DMS53 (cell line): ENCODE measurements at regions not wholly inside any gene's neighbourhood (a gene's known extent, or its start where the extent isn't known, plus 50 kb on each side); places are given as distances from the start of the nearest gene placed in this dataset.
"Not testable (repeated sequence)": the region's sequence is repeated elsewhere in the genome, so short reads cannot be mapped to it uniquely, and the experiment has no call there.

ENCODE experiments used
- DNase-seq: peaks from one replicate; lab custom pipeline; 2025; lab: John Stamatoyannopoulos, UW

DNA sequence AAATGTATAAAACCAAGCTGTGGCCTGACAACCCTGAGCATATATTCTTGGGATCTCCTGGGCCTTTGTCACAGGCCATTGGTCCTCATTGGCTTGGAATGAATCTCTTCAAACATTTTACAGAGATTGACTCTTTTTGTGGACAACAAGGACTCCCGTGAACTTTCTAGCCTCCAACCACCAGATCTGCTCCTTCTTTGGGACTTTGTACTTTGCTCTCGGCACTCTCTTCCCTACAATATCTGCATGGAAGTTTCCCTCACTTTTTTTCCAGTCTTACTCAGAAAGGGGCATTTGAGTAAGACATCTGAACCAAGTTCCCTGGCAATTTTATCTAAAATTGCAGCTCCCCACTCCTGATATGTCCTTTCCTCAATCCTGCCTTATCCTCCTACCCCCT lies 158.8 kb downstream of the PHLDA1 start:
- no peak for DNase-seq

DNA sequence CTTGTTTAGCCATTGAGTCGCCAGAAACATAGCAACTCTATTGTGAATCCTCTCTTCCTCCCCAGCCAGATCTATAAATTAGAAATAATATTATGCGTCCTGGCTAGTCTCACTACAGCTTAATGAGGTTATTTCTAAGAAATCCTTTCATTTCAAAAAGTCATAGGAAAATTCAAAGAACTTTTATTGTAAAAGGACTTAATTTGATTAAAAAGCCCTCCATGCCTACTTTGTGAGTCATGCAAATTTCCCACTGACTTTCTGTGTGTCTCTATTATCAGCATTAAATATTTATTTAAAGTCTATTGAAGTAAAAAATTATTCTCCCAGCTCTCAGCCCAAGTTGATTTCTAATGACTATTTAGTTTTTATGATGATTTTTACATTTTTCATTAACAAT lies 160.7 kb downstream of the PHLDA1 start:
- no peak for DNase-seq

DNA sequence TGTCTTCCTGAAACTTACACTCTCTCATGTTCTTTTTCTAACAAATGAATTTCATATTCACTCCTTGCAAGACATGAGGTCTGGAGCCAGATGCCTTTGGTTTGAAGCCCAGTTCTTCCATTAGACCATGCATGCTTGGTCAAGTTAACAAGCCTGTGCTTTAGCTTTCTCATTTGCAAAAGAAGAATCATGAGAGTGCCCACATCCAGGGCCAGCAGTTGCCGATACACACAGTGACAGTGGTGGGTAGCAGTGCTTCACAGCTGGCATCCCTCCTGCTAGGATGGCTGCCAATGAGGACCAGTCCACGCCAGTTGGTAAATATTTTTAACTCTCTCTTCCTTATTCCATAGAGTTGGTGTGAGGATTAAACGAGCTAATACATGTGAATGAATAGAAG lies 163.1 kb downstream of the PHLDA1 start:
- DNase-seq, result no peak

DNA sequence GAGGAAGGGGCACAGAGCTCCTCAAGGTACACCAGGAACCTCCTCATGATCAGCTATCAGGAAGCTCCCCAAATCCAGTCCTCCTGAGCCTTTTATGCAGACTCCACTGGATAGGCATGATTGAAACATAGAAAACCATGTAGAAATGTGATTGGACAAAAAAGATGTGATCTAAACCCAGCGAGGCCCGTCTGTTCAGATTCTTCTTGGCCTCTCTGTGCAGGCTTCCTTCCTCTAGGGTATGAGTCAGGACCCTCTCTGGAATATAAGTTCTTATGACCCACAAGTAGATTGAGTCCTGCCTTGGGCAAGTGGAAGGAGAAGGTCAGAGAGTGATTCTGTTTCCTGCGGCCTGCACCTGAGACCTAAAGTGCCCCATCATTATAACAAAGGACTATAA lies 166.3 kb downstream of the PHLDA1 start:
- no peak for DNase-seq

DNA sequence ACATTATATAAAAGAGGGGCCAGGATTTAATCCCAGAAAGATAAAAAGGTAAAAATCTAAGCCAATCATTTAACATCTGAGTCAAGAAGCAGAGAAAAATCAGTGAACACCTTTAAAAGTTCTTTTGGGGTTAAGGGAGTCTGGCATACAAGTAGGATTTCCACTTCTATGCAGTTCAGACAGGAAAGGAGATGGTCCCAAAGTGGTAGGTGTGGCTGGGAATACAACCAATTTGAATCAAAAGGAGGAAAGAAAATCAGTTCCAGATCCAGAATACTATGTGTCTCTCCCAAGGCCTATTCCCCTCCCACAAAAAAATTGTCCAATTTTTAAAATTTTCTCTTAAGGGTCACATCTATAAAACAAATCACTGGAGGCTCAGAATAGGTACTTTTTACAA lies 167.4 kb downstream of the PHLDA1 start:
- no peak for DNase-seq

DNA sequence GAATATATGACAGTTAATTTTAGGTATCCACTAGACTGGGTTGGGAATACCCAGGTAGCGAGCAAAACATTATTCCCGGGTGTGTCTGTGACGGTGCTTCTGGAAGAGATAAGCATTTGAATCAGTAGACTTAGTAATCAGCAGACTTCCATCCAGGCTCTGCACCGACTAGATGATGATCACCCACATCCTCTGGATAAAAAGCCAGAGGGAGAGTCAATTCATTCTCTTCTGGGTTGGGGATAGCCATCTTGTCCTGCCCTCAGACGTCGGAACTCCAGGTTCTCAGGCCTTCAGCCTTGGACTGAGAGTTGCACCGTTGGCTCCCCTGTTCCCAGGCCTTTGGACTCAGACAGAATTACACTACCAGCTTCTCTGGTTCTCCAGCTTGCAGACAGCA lies 168.0 kb downstream of the PHLDA1 start:
- no peak for DNase-seq

DNA sequence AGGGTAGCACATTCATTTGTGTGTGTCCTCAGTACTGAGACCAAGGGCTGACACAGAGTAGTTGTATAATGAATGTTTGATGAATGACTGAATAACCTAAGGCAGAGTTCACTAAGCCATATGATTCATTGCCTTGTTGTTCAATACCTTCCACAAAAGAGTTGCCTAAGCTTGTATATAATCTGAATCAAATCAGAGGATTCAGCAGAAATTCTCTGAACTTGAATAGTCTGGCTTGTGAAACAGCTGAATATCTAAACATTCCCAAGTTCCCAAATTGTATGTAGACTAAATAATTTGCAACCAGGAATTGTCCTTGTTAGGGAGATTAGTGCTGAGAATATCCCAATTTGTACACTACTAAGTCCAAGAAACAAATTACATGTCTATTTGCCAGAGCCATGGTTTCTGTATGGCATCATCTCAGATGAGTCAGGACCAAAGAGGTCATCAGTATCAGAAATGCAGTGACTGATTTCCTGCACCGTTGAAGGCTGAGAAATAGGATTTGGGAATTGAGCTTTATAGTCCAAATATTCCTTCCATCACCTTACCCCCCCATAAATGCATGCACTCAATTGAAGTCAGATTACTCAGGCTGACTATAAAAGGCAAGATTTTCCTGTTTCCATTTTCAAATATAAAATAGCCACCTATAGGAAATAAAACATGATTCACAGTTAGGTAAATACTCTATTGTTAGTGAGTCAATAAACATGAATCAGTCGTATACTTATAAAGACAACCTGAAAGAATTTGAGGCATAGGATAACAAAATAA lies 168.7 kb downstream of the PHLDA1 start:
- peak; percentile 89 for DNase-seq

DNA sequence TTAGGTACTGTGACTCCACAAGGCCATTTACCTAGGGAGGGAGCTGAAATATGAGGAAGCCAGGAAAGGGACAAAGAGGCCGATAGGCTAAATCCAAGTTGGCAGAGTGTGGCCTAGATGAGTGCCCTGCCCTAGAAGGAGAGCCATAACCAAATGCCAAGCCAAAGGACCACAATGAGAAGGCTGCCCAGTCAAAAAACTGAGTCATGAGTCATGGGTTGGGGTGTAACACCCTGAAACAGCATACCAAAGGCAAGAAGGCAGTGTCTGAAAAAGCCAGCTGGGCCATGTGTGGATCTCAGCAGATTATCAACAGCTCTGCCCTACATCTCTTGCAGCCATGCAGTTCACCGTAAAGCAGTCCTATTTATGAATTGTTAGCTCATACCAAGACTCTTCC lies 171.7 kb downstream of the PHLDA1 start:
- no peak for DNase-seq

DNA sequence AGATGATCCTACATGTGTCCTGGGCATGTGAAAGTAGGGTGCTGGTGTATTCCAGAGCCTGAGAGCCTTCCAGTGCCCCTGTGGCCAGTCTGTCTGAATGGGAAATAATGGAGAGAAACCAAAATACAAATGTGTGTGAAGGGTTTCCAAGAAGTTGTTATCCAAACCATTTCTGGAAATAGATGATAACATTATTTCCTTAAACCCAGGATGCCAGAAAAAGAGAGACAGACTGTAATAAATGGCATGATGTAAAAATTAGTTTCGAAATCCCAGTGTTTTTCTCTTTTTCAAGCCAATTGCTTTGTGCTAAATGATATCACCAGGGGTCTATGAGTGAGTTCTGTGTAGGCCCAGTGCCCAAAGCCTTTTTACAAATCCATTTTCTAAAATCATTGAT lies 175.3 kb downstream of the PHLDA1 start:
- DNase-seq, result no peak

DNA sequence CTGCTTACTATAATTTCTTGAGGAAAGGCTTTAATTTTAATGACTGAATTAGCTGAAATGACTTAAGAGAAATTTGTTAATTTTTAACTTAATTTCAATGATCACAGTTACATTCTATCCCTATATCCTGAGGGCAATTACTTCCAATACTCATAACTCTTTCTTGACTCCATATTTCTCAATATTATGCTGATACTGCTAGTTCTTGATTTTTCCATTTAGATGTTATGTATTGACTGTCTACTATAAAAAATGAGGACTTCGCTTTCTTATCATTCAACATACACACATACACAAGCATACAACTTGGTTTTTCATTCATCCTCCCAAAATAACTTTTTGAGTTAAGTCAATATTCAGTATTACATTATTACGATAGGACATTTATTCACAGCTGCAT lies 176.2 kb downstream of the PHLDA1 start:
- no peak for DNase-seq

DNA sequence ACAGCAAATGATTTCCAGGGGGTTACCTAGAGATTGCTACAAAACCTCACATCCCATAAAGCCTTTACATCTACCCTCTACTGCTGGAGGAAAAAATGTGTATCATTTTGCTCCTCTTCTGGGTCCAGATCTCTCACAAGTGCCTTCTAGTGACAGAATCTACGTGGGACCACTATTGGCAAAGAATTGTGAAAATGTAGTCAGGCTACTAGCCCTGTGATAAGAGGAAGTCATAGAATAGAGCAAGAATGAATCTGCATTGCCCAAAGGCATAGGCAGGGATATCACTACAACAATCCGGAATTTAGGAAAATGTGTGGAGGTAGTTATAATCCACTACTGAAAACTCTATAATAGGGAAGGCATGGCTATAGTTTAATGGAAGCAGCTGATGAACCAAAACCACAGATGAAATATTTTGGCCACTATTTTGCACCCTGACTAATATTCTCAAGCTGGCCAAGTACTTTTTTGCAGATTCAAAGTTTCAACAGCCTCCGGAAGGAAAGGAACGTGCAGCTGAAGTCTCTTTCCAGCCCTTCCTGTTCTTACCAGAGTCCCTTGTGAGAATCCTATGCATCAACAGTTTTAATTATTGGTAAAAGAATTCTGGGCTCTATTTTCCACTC lies 176.8 kb downstream of the PHLDA1 start:
- DNase-seq, result no peak

DNA sequence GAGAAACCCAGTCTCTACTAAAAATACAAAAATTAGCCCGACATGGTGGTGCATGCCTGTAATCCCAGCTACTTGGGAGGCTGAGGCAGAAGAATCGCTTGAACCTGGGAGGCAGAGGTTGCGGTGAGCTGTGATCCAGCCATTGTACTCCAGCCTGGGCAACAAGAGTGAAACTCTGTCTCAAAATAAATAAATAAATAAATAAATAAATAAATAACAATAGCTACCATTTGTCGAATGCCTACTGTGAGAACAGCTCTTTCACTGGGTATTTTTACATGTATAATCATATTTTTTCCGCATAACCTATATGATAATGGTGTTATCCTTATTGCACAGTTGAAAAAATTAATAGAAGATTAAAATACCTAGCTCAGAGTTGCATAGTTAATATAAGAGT lies 177.4 kb downstream of the PHLDA1 start:
- DNase-seq, result not testable (repeated sequence)

DNA sequence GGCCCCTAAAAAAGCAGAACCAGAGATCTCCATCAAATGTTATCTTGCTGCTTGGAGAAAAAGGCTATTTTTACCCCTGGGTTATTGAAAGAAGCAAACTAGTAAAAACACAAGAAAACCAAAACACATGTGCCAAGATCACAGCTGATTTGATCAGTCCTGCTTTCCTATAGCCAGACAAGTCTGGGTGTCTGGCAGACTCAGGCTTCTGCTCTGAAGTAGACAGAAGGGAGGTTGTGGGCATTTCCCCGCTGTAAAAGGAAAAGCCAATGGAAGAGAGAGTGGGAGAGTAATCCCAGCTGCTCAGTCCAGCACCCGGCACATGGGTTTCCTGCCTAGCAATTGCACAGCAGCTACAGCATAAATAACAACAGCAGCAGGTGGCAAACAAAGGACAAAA lies 177.9 kb downstream of the PHLDA1 start:
- DNase-seq, result no peak

DNA sequence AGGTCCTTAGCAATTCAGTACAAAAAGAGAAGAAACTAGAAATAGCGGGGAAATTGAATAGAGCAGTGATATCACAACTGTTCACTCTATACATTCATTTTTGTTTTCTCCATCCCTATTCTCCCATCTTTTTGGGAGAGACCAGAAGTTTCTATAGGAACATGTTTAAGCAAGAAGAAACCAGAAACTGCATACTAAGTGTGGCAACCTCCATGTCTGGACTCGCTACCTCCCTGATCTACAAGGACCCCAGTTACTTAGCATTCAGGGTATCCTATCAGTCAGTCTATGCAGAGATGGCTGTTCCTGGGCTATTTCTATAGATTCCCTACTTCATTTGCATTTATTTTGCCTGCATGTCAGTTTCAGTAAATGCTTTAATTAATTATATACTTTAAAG lies 178.6 kb downstream of the PHLDA1 start:
- DNase-seq, result no peak

DNA sequence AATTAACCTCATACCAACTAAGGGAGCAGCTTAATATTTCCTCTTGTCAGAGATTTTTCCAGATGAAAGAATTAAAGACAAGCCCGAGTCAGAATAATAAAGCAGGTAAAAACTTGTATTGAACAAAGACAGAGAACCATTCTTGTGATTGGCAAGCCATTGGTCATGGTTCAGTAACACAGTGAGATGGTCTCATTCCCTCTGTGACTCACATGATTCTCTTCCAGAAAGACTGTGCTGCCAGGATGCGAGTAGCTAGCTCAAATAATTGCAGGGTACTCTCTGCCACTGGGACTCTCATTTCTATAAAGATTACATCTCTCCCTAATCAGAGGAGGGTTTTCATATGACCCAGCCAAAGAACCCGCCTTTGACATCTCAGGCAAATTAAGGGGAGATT lies 179.4 kb downstream of the PHLDA1 start:
- DNase-seq, result peak; percentile 34

DNA sequence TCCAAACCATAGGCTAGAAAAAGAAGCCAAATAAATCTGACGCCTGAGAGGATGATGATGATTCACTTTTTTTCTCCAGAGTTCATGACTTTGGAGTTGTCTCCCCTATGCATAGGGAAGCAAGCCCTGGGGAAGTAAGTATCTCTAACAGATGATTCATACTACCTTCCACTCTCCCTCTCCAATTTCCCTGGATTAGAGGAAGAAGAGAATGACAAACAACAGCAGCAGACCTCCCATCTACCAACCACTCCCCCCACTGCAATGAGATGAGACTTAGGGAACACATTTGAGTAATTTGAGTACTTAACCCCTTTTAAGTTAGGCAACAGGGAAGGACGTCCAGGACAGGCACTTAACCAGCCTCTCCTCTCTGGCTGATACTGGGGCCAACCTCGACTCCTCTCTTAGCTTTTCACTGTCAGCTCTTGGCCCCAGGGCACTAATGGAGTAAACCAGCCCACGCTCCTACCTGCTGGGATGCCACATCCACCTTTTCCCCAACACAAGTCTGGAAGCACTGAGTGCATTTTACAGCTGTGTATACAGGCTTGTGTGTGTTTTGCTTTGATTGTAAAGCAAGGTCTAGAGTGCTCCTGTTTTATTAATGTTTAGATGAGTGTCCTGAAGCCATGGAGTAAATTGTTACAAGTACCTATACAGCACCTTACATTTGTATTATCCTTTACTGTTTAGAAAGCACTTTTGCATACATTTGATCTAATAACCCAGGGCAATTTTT lies 180.7 kb downstream of the PHLDA1 start:
- DNase-seq, result peak; percentile 60

DNA sequence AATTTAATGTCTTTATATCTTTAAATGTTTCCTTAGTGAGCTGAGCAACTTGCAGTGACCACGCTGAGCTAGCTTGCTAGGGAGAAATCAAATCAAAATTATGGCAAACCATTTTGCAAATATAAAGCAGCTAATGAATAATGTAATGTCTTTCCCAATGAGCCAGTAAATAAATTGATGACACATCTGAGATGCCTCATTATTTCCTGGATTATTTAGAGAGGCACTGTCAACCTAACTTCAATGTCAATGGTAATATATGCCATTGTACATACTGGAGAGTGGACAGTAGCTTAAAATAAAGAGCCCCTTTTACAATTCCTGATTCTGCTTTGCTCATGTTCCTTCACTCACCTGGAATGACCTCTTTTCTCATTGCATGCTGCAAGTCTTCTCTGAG lies 182.6 kb downstream of the PHLDA1 start:
- no peak for DNase-seq

DNA sequence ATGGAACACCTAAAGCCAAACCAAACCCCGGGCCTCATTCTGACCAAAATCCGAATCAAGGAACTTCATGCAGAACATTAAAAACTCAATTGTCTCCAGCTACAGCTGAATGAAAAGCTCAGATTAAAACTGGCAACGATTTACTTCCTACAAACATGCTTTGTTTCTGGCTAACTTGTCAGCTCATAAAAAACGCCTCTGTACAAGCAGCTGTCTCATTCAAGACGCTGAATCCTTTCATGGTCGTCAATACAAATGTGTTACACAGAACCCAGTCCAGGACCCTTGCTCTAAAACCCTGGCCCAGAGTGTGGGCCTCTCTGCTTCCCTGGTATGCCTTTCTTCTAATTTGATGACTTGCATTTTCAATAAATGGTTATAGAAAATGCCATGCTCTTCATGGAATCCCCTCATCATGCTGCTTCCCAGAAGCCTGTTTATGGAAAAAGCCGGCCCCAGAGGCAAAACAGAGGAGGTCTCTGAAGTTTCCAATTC lies 183.1 kb downstream of the PHLDA1 start:
- no peak for DNase-seq

DNA sequence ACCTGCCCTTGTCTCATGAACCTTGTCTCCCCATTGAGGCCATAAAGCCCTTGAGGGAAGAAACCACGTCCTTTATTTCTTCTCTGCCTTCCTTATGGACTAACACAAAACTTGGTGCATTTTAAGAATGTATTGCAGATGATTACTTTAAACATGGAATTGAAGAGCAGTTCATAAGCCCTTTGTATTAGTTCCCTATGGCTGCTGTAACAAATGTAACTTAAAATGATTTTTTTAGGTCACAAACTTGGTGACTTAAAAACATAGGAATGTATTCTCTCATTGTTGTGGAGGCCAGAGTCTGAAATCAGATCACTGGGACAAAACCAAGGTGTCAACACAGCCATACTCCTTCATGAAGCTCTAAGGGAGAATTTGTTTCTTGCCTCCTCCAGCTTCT lies 185.5 kb downstream of the PHLDA1 start:
- no peak for DNase-seq

DNA sequence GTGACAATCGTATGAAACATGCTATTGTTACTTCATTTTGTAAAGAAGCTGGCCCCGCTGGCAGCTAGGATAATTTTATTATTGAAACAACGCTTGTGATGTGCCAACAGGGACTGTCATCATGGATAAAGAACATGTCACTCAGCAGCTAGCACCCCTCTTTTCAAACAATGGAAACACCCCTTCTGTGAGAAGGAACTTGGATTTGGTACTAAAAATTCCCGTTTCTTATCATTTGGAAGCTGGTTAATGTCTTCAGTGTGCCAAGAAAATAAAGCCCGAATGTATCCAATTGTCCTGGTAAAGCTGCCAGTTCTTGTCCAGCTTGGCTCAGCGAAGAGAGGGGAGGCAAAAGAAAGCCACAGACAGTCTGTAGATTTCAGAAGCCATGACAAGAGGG lies 186.6 kb downstream of the PHLDA1 start:
- DNase-seq, result no peak

DNA sequence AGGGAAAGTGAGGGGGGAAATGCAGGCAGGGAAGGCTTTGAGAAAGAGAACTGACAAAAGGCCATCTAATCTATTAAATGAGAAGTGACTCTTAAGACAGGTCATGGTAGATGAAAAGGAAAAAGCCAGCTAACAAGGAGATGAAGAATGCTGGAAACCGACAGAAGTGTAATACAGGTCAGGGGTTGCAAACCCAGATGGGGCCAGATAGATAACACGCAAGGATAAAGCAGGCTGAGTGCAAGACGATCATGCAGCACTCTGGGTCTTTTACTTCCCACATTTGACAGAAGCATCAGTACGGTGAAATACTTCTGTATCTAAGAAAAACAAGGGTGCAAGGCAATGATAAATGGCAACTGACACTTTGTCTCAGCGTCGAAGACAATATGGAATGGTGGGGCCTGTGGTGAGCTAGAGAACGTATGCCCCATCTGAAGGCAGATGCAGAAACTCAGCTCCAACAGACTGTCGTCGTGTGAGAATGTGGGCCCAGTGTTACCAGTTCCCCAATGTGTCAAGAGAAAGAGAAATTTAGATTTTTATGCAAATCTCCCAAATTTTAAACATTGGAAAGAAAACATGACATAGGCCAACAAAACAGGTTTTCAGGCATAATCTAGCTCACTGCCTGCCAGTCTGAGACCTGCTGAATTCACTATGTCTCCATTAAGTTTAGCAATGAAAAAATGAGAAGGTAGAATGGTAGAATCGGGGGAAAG lies 187.4 kb downstream of the PHLDA1 start:
- no peak for DNase-seq

DNA sequence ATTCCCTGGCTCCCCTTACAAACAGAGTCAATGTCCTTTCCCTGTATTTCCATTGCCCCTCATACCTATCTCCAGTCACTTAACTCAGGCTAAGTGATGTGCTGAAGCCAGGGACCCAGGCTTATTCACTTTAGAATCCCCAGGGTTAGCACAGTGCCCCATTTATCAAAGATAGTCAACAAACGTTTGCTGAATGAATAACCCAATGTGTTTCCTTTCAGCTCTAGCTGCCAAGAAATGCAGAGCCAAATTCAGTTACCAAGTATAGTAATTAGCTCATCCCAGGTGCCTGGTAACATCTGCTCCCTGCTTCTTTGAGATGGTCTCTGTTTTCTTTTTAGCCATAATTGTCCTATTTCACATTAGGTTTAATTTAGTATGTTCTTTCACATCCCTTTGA lies 189.5 kb downstream of the PHLDA1 start:
- no peak for DNase-seq

DNA sequence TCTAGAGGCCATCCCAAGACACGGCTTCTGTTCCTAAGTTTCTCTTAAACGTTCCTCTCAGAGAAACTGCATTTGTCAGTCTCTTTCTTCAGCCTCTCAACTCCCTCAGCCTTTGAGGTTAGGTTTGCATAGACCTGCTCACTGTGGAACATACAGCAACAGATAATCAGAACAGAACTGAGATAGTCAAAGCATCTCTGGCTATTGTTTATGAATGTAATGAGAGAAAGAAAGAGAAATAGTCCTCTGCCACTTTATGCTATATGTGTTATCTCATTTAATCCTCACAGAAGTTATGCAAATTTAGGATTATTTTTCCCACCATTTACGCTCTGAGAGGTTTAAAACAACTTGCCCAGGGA lies 190.6 kb downstream of the PHLDA1 start:
- DNase-seq, result no peak
